H9 (cell line): ENCODE measurements at regions not wholly inside any gene's neighbourhood (a gene's known extent, or its start where the extent isn't known, plus 50 kb on each side); places are given as distances from the start of the nearest gene placed in this dataset.

ENCODE experiments used
- DNase-seq: peaks from one replicate; pipeline ENCODE4 v3.0.0-alpha.2; 2017
- H2AFZ ChIP-seq: one replicate; pipeline ENCODE4 v1.6.1; 2013; ENCODE audit warnings: mild to moderate bottlenecking, low read length, control low read depth, moderate library complexity
- H2AK5ac ChIP-seq: 2 replicates; pipeline ENCODE4 v1.6.1; 2013; ENCODE audit warnings: low read length, control low read depth, mixed read lengths; ENCODE audit not compliant: insufficient read length
- H2BK120ac ChIP-seq: one replicate; pipeline ENCODE4 v1.6.1; 2013; ENCODE audit warnings: low read depth, mild to moderate bottlenecking, low read length, control low read depth, inconsistent platforms; ENCODE audit not compliant: poor library complexity, severe bottlenecking
- H2BK12ac ChIP-seq: 2 replicates; pipeline ENCODE4 v1.6.1; 2013; ENCODE audit warnings: low read length, control low read depth, mixed read lengths, low read depth; ENCODE audit not compliant: insufficient read length
- H2BK15ac ChIP-seq: 2 replicates; pipeline ENCODE4 v1.6.1; 2013; ENCODE audit warnings: low read depth, low read length, control low read depth
- H2BK20ac ChIP-seq: one replicate; pipeline ENCODE4 v1.6.1; 2013; ENCODE audit warnings: low read depth, mild to moderate bottlenecking, low read length, control low read depth, inconsistent platforms; ENCODE audit not compliant: poor library complexity, severe bottlenecking
- H2BK5ac ChIP-seq: 2 replicates; pipeline ENCODE4 v1.6.1; 2013; ENCODE audit warnings: low read length, control low read depth, mixed read lengths; ENCODE audit not compliant: insufficient read length
- H3K14ac ChIP-seq: 2 replicates; pipeline ENCODE4 v1.6.1; 2013; ENCODE audit warnings: low read length, control low read depth; ENCODE audit not compliant: insufficient read depth
- H3K18ac ChIP-seq: 2 replicates; pipeline ENCODE4 v1.6.1; 2013; ENCODE audit warnings: low read depth, mild to moderate bottlenecking, mixed read lengths, low read length, control low read depth; ENCODE audit not compliant: insufficient read length
- H3K23ac ChIP-seq: 2 replicates; pipeline ENCODE4 v1.6.1; 2013; ENCODE audit warnings: low read length, control low read depth, mixed read lengths, low read depth; ENCODE audit not compliant: insufficient read length
- H3K23me2 ChIP-seq: 2 replicates; pipeline ENCODE4 v1.6.1; 2013; ENCODE audit warnings: low read depth, mild to moderate bottlenecking, mixed read lengths, low read length, control low read depth; ENCODE audit not compliant: insufficient read length, poor library complexity, severe bottlenecking
- H3K27ac ChIP-seq: 2 replicates; pipeline ENCODE4 v1.5.1; 2013; ENCODE audit warnings: low read length, control low read depth, mixed read lengths, low read depth; ENCODE audit not compliant: insufficient read length
- H3K27me3 ChIP-seq: 2 replicates; pipeline ENCODE4 v1.6.1; 2013; ENCODE audit warnings: low read length, control low read depth, inconsistent platforms; ENCODE audit not compliant: insufficient read depth
- H3K4ac ChIP-seq: 2 replicates; pipeline ENCODE4 v1.6.1; 2013; ENCODE audit warnings: low read depth, mild to moderate bottlenecking, control low read depth, inconsistent platforms, low read length, moderate library complexity
- H3K4me1 ChIP-seq: 2 replicates; pipeline ENCODE4 v1.6.1; 2013; ENCODE audit warnings: low read length, control low read depth, inconsistent platforms; ENCODE audit not compliant: insufficient read depth
- H3K4me2 ChIP-seq: 2 replicates; pipeline ENCODE4 v1.6.1; 2013; ENCODE audit warnings: low read length, control low read depth, mixed read lengths; ENCODE audit not compliant: insufficient read length, insufficient read depth
- H3K56ac ChIP-seq: 2 replicates; pipeline ENCODE4 v1.6.1; 2013; ENCODE audit warnings: low read depth, mild to moderate bottlenecking, mixed read lengths, low read length, control low read depth; ENCODE audit not compliant: insufficient read length
- H3K79me1 ChIP-seq: 2 replicates; pipeline ENCODE4 v1.6.1; 2013; ENCODE audit warnings: low read depth, mild to moderate bottlenecking, moderate library complexity, low read length, control low read depth, inconsistent platforms; ENCODE audit not compliant: insufficient read depth, poor library complexity, severe bottlenecking
- H3K79me2 ChIP-seq: 2 replicates; pipeline ENCODE4 v1.6.1; 2013; ENCODE audit warnings: low read length, control low read depth, inconsistent platforms; ENCODE audit not compliant: insufficient read depth
- H3K9ac ChIP-seq: 2 replicates; pipeline ENCODE4 v1.6.1; 2013; ENCODE audit warnings: low read length, control low read depth, mixed read lengths; ENCODE audit not compliant: insufficient read length; ENCODE audit errors: extremely low read depth
- H3K9me3 ChIP-seq: one replicate; pipeline ENCODE4 v1.6.1; 2013; ENCODE audit warnings: low read depth, low read length, inconsistent platforms; ENCODE audit not compliant: control insufficient read depth
- H3T11ph ChIP-seq: one replicate; pipeline ENCODE4 v1.6.1; 2013; ENCODE audit warnings: mild to moderate bottlenecking, low read length, control low read depth, inconsistent platforms
- H4K20me1 ChIP-seq: one replicate; pipeline ENCODE4 v1.6.1; 2013; ENCODE audit not compliant: control insufficient read depth, insufficient read length, insufficient read depth
- H4K5ac ChIP-seq: 2 replicates; pipeline ENCODE4 v1.6.1; 2013; ENCODE audit warnings: low read depth, mild to moderate bottlenecking, mixed read lengths, low read length, control low read depth; ENCODE audit not compliant: insufficient read length
- H4K8ac ChIP-seq: replicated peaks from 2 replicates; pipeline ENCODE4 v1.6.1; 2013; ENCODE audit warnings: low read length, control low read depth, mixed read lengths, low read depth; ENCODE audit not compliant: insufficient read length
- H4K91ac ChIP-seq: 2 replicates; pipeline ENCODE4 v1.6.1; 2013; ENCODE audit warnings: low read depth, mild to moderate bottlenecking, moderate library complexity, mixed read lengths, low read length, control low read depth; ENCODE audit not compliant: insufficient read length
- H3K27ac Mint-ChIP-seq, 3 experiments: 2 replicates in 2 of 3; 3 replicates in 1 of 3; pipeline ENCODE4 v1.8.0; 2020 to 2021; ENCODE audit warnings: mixed read lengths in 3 of 3, mild to moderate bottlenecking in 1 of 3, moderate library complexity in 1 of 3
- H3K27me3 Mint-ChIP-seq: 2 replicates; pipeline ENCODE4 v1.8.0; 2021; ENCODE audit warnings: low read depth, mild to moderate bottlenecking, moderate library complexity, mixed read lengths
- H3K36me3 Mint-ChIP-seq, 3 experiments: 2 replicates in 2 of 3; 3 replicates in 1 of 3; pipeline ENCODE4 v1.8.0; 2020 to 2021; ENCODE audit warnings: low read depth in 3 of 3, mixed read lengths in 3 of 3; ENCODE audit not compliant: insufficient read depth in 1 of 3
- H3K4me1 Mint-ChIP-seq, 2 experiments: 2 replicates each; pipeline ENCODE4 v1.8.0; 2020; ENCODE audit warnings: mixed read lengths in 2 of 2
- H3K4me3 Mint-ChIP-seq, 2 experiments: 2 replicates in 1 of 2; 3 replicates in 1 of 2; pipeline ENCODE4 v1.8.0; 2020 to 2021; ENCODE audit warnings: mild to moderate bottlenecking in 2 of 2, mixed read lengths in 2 of 2, moderate library complexity in 1 of 2
- H3K9me3 Mint-ChIP-seq, 2 experiments: 2 replicates in 1 of 2; 3 replicates in 1 of 2; pipeline ENCODE4 v1.8.0; 2020; ENCODE audit warnings: mild to moderate bottlenecking in 2 of 2, mixed read lengths in 2 of 2, moderate library complexity in 1 of 2
- WGBS: extraction: QIAGEN DNeasy Blood & Tissue Kit; methylation state at CpG from one replicate; pipeline ENCODE4 v1.1.7; 2013; ENCODE audit warnings: missing lambda C conversion rate, low lambda C conversion rate, mixed read lengths; ENCODE audit not compliant: insufficient read length; ENCODE audit errors: extremely low coverage; 5-methylcytosine and 5-hydroxymethylcytosine counted together
- TF ChIP-seq, protein P1 (sequence below): fragments of 200-600 bp; sonication (generic); conservative IDR thresholded peaks from 3 replicates; pipeline ENCODE4 v1.8.0; 2021; ENCODE audit warnings: antibody characterized with exemption, mild to moderate bottlenecking

GRCh38 chr5:8934455-8934854 is 611.4 kb downstream of the SEMA5A start:
- no peak overlapping the region for H2BK15ac ChIP-seq
- no peak overlapping the region for H3K14ac ChIP-seq
- TF ChIP-seq, protein P1, sequence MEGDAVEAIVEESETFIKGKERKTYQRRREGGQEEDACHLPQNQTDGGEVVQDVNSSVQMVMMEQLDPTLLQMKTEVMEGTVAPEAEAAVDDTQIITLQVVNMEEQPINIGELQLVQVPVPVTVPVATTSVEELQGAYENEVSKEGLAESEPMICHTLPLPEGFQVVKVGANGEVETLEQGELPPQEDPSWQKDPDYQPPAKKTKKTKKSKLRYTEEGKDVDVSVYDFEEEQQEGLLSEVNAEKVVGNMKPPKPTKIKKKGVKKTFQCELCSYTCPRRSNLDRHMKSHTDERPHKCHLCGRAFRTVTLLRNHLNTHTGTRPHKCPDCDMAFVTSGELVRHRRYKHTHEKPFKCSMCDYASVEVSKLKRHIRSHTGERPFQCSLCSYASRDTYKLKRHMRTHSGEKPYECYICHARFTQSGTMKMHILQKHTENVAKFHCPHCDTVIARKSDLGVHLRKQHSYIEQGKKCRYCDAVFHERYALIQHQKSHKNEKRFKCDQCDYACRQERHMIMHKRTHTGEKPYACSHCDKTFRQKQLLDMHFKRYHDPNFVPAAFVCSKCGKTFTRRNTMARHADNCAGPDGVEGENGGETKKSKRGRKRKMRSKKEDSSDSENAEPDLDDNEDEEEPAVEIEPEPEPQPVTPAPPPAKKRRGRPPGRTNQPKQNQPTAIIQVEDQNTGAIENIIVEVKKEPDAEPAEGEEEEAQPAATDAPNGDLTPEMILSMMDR, result no peak
- no peak overlapping the region for H3T11ph ChIP-seq
- peaks cover 4 to 7% of the 10 kb centered on the region in 2 experiments; a peak in 4 of 5 replicates for H3K9me3 Mint-ChIP-seq
- no peak overlapping the region for H3K18ac ChIP-seq
- no peak overlapping the region for H2AK5ac ChIP-seq
- H3K4me2 ChIP-seq, result no peak overlapping the region
- no peak overlapping the region for H3K4ac ChIP-seq
- H2BK20ac ChIP-seq, result no peak overlapping the region
- H3K9ac ChIP-seq, result no peak overlapping the region
- H3K27me3 Mint-ChIP-seq, result no peaks in the 10 kb centered on the region; the same call in 1 of the 2 replicates
- H3K4me1 Mint-ChIP-seq, result no peaks in the 10 kb centered on the region
- no peak for DNase-seq
- H4K5ac ChIP-seq, result no peak overlapping the region
- H3K23me2 ChIP-seq, result no peaks in the 10 kb centered on the region
- H3K27me3 ChIP-seq, result no peaks in the 10 kb centered on the region
- H3K4me1 ChIP-seq, result no peaks in the 10 kb centered on the region
- no peak overlapping the region for H2BK120ac ChIP-seq
- no peak overlapping the region for H2AFZ ChIP-seq
- no peak overlapping the region for H2BK5ac ChIP-seq
- H3K27ac ChIP-seq, result no peak overlapping the region
- no peak overlapping the region for H3K4me3 Mint-ChIP-seq
- no peaks in the 10 kb centered on the region for H4K20me1 ChIP-seq
- H3K9me3 ChIP-seq, result no peaks in the 10 kb centered on the region
- H3K79me2 ChIP-seq, result no peaks in the 10 kb centered on the region
- WGBS, result no CpG with 5 or more reads among the region's 1 CpG
- H3K36me3 Mint-ChIP-seq, result no peaks in the 10 kb centered on the region
- H3K79me1 ChIP-seq, result no peaks in the 10 kb centered on the region
- no peak overlapping the region for H3K23ac ChIP-seq
- no peak overlapping the region for H4K8ac ChIP-seq
- H3K27ac Mint-ChIP-seq, result peak overlapping the region in 1 of 3 experiments; percentile 61; a peak in 2 of 7 replicates
- H3K56ac ChIP-seq, result no peak overlapping the region
- H2BK12ac ChIP-seq, result no peak overlapping the region
- no peak overlapping the region for H4K91ac ChIP-seq
